Loucy (cell line): ENCODE measurements at regions not wholly inside any gene's neighbourhood (a gene's known extent, or its start where the extent isn't known, plus 50 kb on each side); places are given as distances from the start of the nearest gene placed in this dataset.

Experiments
- EZH2phosphoT487 ChIP-seq: fragments of 200-600 bp; IDR thresholded peaks from 2 replicates; pipeline ENCODE4 v1.6.1; 2018; ENCODE audit warnings: antibody characterized with exemption, mild to moderate bottlenecking, moderate library complexity, borderline replicate concordance
- TF ChIP-seq, protein P1 (sequence below): fragments of 200-600 bp; sonication (generic); conservative IDR thresholded peaks from 2 replicates; pipeline ENCODE4 v1.5.1; 2014; ENCODE audit warnings: mild to moderate bottlenecking, antibody characterized with exemption, low read length

DNA sequence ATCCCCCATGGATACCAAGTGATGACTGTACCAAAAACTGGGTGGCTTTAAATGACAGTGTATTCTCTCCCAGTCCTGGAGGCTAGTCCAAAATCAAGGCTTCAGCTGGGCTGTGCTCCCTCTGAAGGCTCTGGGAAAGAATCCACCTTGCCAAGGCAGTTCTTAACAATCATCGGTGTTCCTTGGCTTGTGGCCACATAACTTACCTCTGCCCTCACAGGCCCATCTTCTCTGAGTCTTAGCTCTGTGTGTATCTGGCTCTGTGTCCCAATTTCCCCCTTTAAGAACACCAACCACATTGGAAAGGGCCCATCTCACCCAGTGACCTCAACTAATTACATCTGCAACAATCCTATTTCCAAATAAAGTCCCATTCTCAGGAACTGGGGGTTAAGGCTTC lies 503.0 kb upstream of the PROK2 start:
- TF ChIP-seq, protein P1, sequence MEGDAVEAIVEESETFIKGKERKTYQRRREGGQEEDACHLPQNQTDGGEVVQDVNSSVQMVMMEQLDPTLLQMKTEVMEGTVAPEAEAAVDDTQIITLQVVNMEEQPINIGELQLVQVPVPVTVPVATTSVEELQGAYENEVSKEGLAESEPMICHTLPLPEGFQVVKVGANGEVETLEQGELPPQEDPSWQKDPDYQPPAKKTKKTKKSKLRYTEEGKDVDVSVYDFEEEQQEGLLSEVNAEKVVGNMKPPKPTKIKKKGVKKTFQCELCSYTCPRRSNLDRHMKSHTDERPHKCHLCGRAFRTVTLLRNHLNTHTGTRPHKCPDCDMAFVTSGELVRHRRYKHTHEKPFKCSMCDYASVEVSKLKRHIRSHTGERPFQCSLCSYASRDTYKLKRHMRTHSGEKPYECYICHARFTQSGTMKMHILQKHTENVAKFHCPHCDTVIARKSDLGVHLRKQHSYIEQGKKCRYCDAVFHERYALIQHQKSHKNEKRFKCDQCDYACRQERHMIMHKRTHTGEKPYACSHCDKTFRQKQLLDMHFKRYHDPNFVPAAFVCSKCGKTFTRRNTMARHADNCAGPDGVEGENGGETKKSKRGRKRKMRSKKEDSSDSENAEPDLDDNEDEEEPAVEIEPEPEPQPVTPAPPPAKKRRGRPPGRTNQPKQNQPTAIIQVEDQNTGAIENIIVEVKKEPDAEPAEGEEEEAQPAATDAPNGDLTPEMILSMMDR: no peak
- no peak for TF ChIP-seq EZH2phosphoT487
